Stimulated activated CD4-positive, alpha-beta T cell treated with anti-CD3 and anti-CD28 coated beads, Interleukin-1b, Interleukin-23, amount 100 ng/mL, for 4 hours (primary cell): ENCODE measurements at regions not wholly inside any gene's neighbourhood (a gene's known extent, or its start where the extent isn't known, plus 50 kb on each side); places are given as distances from the start of the nearest gene placed in this dataset.

Experiments
- DNase-seq, 2 donors: peaks; one replicate each; pipeline ENCODE4 v3.0.0-alpha.2; 2020; ENCODE audit warnings: low read depth in 2 of 2

DNA sequence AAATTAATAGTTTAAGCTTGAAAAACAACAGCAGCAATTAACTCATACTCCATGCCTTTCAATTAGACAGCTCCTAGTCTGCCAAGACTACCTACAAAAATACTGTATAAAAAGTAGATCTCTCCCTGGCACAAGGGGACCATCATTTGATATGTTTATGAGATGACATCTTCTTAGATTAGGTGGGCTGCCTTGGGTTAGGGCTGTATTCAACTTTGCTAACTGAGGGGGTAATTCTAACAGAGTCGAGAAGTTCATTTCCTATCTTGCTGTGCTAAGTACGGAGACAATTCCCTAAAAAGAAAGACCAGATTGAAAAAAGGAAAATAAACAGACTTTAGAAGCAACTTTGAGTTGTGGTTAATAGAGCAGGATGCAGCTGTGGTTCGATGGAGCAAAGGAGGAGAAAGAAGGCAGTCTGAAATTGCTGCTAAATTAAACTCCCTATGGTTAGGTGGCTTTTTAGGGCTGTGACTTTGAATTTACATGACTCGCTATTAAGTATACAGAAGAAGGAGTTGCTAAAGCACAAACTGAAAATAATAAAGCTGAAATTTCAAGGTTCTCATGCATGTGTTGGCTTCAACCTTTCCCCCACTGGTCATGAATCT lies 75.4 kb downstream of the CDC7 start:
- no peak for DNase-seq

DNA sequence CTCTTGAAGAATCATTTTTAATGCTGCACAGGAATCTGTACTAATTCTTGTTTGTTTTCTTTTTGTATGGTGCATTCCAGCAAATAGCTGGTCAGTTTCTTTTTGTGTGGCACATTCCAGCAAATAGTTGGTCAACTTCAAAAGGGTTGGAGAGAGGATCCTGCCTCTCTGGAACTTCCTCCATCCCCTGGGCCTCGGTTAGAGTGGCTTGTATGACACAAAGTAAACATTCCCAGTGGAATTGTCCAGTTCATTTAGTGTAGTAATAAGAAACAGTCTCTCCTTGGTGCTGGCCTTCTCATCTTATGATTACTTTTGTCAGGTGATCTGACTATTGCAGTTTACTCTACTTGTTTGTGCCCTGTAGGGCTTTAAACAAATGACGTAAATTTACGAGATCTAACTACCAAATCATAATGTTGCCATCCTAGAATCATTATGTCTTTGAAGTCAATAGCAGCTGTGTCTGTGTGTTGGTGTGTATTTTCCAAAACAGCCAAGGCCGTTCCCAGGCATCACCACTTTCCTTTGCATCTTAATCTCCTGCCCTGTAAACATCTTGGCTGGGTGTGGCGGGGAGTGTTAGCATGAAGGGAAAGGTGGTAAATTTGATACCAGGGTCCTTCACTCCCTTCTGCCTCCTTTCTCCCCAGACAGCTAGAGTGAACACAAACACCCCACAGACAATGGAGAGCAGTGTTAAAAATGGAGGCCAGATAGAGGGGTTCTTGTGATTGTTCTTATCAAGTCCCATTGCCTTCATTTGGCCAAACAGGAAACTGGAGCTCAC lies 77.9 kb downstream of the CDC7 start:
- DNase-seq: no peak

DNA sequence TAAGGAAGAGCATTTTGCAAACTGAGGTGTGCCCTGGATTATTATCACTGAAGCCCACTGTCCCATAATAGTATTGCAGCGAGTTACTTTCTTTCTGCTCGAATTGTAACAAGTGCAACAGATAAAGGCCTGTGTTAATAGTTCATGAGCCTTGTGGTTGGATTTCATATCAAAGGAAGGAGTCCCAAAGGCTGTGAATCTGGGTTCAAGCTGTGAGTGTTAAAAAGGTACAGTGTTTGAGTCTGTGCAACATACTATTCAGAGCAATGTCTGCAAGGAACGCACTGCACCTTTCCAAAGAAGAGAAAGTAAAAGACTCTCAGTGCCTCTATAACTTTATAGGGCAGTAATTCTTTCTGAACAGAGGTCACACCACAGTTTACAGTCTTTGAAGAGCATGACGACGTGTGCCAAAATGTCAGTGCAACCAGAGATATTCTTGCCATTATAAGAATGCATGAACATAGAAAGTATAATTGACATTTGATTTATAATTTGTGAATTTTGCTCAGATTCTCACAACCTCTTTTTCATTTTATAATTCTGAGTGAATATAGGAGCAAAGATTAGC lies 79.1 kb downstream of the CDC7 start:
- DNase-seq: no peak

DNA sequence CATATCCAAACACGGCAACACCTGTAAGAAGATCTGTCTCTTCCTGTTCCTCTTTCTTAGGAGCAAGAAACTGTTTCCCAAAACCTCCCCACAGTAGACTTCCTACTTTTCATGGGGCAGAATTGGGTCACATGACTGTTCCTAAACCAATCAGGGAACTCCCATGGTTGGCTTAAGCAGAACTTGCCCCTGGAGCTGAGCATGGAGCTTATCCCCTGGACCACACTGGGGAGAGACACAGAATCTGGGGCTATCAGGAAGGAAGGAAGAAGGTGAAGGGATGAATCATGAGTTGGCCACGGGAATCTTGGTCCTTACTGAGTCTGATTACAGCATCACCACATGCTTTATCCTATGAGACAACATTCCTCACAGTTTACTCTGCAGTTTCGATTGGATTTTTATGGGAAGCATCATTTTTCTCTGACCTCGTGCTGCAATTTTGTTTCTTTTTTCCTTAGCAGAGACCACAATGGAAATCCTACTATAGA lies 81.8 kb downstream of the CDC7 start:
- DNase-seq: no peak

DNA sequence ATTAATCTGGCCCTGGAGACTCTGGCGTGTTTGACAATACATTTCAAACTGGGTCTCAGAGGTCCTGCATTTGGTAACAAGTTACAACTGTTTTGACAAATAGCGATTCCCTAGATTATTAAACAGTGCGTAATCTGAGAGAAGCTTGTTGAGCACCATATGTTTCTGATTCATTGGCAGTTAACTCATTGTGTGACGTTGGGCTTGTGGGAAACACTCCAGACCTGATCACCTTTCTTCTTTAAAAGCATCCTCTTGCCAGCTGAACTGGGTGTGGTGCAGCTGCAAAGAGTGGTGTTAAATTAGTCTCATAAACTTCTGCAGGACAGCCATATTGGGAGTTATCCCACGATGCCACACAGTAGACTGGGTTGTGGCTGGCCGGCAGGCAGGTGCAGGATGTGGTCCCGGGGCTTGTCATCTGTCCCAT lies 82.7 kb downstream of the CDC7 start:
- DNase-seq: no peak

DNA sequence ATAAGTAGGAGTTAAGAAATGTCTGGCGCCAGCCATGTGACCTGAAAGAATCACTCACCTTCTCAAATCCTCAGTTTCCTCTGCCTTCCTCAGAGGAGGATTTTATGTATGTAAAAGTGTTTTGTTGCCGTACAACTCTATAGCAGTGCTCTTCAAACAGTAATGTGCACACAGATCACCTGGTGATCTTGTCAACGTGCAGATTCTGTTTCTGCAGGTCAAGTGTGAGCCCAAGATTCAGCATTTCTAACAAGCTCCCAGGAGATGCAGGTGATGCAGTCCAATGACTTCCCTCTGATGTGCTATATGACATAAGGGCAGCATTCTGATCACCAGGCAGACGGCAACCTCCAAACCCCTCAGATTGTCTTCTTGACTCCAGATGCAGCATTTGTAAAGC lies 83.7 kb downstream of the CDC7 start:
- DNase-seq: no peak

DNA sequence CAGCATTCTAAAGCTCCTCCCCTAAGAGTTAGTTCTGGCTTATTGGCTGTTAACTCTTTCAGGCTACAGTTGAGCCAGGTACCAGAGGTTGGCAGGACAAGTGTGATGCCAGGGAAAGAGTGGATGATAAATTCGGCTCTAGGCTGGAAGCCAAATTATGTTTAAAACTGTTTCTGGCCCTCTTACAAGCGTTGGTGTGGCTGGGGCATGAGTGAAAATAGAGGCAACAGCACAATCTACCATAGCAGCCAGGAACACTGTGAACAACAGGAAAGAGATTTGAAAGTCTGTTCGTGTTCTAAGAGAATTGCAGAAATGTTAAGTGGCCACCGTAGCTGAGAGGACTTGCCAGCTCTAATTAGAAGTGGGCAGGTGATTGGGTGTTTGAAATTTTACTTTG lies 84.2 kb downstream of the CDC7 start:
- DNase-seq: no peak

DNA sequence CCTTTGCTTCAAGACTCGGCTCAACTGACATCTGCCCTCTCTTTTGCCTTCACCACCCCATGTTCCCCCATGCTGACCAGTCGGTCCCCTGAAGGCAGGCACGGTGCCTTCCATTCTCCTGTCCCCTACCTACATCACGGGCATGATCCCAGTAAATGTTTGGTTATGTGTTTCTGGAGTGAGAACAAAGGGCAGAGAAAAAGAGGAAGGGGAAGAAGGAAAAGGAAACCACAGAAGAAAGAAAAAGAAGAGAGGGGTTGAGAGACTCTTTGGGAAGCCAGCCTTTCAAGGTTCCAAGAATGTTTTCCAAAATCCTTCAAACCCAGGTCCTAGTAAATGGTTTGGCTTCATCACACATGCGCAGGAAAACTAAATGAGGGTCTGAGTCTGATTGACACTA lies 84.9 kb downstream of the CDC7 start:
- no peak for DNase-seq

DNA sequence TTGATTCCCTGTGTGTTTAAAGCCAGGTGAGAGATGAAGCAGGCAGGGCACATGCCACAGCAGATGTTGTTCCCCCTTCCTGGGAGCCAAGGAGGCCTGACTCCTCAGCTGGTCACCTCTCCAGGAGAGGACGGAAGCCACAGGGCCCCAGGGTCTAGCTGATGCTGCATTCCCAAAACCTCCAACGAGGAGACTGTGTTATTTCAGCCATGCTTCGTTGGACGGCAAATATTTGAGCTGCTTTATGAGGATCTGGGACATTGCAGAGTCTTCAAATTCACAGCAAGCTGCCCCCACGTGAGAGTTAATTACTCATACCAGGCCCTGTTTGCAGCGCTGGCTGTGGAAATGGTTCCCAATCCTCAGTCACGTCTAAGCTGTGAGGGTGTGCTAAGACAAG lies 85.3 kb downstream of the CDC7 start:
- DNase-seq: no peak

DNA sequence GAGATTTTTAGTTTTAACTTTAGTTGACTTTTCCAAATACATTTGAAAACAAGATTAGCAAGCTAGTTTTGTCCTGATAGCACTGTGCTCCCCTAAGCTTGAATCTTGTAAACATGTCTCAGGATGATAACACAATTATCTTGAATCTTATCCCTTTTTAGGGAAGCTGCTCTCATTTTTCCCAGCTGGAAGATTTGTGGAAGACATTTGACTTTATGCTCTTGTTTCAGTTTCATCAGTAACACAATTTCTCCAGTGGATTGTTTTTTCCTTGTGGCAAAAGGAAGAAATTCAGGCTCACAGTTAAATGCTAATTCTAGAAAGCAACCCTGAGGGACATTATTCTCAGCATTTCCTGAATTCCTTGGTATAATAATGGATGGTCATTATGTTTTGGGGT lies 88.8 kb downstream of the CDC7 start:
- no peak for DNase-seq

DNA sequence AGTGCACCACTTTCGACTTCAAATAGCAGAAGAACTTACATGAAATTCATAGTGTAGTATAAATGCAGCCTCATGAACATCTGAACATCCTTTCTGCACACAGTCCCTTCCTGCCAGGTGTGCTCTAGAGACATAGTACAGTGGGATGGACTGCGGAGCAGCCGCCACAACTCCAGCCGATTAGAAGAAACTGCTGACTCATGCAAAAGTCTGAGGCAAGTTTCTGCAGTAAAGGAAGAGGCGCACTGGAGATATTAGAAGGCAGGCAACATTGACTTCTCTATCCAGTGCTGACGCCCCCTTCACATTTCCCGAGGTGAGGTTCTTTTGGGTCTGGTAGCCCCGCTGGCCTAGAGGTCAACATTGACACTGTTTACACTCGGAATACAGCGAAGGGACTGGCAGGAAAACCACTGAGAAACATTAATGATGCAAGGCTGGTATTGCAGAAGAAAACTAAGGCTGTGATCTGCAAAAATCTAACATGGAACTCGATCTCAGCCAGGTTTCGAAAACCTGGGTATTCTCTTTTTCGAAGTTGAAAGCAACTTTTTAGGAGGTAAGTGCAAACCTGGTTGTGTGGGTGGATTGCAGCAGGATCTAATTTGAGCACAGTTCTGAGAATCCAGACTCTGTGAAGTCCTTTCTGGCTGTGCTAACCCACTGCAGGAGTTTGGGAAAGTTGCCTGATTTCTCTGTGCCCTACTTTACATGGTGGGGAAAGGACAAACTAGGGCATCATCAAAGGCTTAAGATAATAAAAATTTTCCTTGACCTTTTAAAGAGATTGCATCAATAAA lies 90.7 kb downstream of the CDC7 start:
- DNase-seq: peak in 1 of 2 donors; percentile 4

DNA sequence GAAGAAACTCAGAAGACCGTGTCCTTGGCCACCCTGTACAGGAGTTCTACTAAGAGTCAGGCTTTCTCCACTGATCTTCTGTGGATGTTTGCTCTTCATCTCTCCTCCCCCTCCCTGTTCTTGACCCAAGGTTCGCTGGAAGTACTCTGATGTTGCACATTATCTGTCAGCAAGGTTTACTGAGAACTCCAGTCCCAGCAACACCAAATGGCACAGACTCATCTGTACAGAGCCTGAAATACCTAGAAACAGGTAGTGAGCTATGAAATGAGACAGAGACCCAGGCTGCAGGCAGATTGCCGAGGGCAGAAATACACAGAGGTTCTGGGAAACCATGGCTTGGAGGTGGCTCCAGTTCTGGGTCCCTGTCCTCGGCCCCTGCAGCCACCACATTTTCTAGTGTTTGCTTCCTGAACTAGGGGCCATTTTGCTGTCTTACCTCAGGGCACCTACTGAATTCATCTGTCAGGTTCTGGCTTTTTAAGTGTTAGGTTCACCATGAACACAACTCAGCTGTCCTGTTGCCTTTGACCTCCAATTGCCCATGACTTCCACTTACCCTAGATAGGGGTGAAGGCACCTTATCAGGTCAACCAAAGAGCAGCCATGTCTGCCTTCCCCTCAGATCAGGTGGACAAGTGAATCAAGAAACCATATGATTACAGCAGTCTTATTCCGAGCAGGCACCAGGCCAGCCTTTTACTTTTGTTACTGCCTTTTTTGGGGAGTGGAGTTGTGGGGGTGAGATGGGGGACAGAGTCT lies 92.2 kb downstream of the CDC7 start:
- no peak for DNase-seq

DNA sequence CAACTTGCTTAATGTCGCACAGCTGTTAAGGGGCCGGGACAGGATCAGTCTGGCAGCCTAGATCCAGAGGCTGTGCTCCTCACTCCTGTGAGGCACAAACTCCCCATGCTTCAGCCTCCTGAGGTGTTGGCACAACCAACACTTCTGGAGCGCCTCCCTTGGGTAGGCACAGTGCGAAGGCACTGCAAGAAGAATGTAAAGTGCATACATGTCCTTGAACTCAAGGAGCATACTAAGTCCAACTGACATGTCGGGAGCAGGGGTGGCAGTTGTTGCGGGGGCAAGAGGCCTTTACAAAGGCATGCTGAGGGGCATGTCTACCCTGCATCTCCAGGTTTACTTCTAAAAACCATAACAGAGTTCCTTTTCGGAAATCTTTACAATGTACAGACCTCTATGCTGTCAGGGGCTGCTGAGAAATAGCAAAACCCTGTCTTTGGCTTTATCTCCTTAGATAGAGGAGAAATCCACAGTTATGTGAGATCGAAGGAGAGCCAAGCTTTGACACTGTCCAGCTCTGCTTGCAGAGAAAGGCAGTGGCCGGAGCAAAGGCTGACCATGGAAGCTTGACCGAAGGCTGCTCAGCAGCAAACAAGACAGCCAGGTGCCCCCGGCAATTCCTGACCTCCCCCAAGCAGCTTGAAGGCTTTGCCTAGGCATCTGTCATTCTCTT lies 93.9 kb downstream of the CDC7 start:
- no peak for DNase-seq

DNA sequence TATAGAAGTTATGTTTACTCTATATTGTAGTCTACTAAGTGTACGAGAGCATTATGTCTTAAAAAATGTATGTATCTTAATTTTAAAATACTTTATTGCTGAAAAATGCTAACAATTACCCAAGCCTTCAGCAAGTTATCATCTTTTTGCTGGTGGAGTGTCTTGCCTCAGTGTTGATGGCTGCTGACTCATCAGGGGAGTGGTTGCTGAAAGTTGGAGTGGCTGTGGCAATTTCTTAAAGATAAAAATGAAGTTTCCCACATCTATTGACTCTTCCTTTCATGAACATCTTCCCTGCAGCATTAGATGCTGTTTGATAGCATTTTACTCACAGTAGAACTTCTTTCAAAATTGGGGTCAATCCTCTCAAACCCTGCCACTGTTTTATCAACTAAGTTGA lies 95.8 kb downstream of the CDC7 start:
- no peak for DNase-seq

DNA sequence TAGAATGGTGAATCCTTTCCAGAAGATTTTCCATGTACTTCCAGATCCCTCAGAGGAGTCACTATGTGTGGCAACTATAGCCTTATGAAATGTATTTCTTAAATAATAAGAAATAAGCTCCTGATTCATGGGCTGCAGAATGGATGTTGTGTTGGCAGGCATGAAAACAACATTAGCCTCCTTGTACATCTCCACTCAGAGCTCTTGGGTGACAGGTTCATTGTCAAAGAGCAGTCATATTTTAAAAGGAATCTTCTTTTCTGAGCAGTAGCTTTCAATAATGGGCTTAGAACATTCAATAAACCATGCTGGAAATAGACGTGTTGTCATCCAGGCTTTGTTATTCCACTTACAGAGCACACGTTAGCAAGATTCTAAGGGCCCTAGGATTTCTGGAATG lies 96.6 kb downstream of the CDC7 start:
- no peak for DNase-seq

DNA sequence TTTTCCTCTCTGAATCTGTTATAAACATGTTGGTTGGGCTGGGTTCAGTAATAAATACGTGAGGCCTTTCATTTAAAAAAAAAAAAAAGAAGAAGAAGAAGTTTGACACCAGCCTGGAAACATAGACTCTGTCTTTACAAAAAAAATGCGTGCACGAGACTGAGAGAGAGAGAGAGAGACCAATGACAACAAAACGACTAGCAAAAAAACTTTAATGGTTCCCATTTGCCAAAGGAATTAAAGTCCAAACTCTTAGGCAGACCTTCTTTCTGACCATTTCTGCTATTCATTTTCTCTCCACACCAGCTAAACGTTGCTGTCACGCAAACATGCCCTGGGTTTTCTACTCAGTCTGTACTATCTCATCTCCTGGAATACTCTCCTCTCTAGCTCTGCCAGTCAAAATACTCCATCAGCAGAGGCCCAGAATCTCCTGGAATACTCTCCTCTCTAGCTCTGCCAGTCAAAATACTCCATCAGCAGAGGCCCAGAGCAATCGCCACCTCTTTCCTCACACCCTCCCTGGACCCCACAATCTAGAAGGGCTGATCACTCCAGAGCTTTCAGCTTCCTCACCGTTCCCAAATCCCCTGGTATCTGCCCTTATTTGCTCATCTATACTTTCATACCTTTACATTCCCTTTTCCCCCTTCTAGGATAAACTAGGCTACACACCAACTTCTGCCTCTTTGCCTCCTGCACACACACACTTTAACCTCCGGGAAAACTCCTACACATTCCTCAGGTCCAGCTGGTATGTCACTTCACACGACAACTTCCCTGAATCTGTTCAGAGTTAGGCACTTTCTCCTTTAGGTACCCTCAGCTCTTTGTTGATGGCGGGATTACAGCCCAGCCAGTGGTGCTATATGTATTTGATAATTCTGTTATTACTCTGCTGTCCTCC lies 100.0 kb downstream of the CDC7 start:
- DNase-seq: no peak

DNA sequence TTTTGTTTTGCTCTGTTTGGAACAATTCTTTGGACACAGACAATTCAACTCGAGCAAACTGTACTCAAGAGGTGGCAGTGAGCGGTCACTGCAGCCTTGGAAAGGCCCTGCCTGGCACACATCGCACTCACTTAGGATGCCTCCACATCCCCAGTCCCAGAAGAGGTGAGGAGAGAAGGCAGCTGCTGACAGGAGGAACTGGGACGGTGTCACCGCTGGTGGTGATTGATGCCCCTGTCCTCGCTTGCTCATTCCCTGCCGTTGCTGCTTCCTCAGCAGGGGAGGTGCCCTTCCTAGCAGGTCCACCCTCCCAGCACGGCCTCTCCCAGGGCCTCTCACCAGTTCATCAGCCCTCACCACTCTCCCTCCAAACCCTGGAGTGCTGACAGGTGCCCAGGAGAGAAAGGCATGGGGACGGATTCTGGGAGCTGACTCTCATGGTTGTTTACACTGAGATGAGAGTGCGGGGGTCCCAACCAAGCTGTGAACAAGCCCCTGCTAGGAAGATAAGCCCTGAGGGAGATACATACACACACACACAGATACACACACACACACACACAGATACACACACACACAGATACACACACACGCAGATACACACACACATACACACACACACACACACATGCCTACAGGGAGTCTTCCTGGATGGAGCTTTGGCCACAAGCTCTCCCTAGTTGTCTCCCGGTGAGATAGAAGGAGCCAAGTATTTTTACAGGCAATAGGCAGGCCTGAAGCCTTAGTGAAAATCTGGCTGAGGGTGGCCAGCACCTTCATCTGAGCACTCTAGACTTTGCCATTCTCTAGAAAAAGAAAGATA lies 101.1 kb downstream of the CDC7 start:
- no peak for DNase-seq

DNA sequence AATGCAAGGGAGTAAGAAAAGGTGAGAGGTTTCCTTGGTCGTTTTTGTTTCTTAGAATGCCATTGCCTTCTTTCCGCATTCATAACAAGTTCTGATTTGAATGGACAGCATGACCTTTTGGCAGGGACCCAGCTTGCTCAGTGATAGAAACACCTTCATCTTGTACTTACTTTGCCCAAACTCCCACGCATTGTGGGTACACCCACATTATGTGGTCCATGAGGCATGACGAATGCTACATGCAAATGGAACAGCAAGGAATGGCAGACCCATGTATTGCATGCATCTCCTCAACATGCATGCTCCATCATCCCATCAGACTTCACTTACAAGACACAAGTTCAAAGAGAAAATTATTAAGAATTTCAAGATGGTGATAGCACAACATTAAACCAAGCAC lies 102.8 kb downstream of the CDC7 start:
- peak in 1 of 2 donors; percentile 3 for DNase-seq

DNA sequence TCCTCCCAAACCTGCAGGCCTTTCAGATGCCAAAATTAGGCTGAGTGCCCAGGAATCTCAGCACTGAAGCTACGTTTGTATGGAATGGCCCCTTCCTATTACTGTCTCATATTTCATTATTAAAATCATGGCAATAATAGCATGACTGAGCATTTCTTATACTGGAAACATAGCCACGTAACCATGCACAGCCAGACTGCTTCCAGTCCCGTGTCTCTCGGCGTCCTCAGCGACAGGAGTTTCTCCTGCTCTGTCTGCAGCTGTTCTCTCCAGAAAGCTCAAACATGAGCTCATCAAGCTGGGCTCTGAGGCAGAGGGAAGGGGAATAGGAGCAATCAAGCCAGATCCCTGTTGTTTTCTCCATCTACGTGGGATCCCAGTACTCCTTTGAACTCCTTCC lies 104.0 kb downstream of the CDC7 start:
- no peak for DNase-seq
